ENCODE measurements at regions not wholly inside any gene's neighbourhood (a gene's known extent, or its start where the extent isn't known, plus 50 kb on each side); places are given as distances from the start of the nearest gene placed in this dataset.

GRCh38 chr2:41387519-41387918 lies 660.3 kb upstream of the PKDCC start:
- TF ChIP-seq CTCF (IDR thresholded peaks at IDR 0.05) (no peak), EZH2phosphoT487 (IDR thresholded peaks at IDR 0.05) (no peak)

Data from neural progenitor cell (in vitro differentiated cells).